CD4-positive, CD25-positive, alpha-beta regulatory T cell (primary cell): ENCODE measurements at regions not wholly inside any gene's neighbourhood (a gene's known extent, or its start where the extent isn't known, plus 50 kb on each side); places are given as distances from the start of the nearest gene placed in this dataset.
"Not testable (repeated sequence)": the region's sequence is repeated elsewhere in the genome, so short reads cannot be mapped to it uniquely, and the experiment has no call there.

ENCODE experiments used
- ATAC-seq, 2 donors: fragments of 150-1000 bp; cut with Tn5 transposase; one replicate each; pipeline ENCODE4 v1.10.0; 2021; ENCODE audit warnings: low read depth in 2 of 2, moderate number of reproducible peaks in 2 of 2, moderate library complexity in 1 of 2
- DNase-seq, 3 donors: peaks; one replicate each; pipeline versions ENCODE4 v3.0.0 to v3.0.0-alpha.2; 2012 to 2022; ENCODE audit warnings: mixed read lengths in 1 of 3
- H3K27ac ChIP-seq: one replicate; pipeline ENCODE4 v1.7.0; 2013; ENCODE audit warnings: mild to moderate bottlenecking, low read length; ENCODE audit not compliant: insufficient read depth, poor library complexity, severe bottlenecking
- H3K27me3 ChIP-seq: one replicate; pipeline ENCODE4 v1.7.0; 2013; ENCODE audit warnings: low read length; ENCODE audit not compliant: control insufficient read depth, insufficient read depth
- H3K36me3 ChIP-seq: one replicate; pipeline ENCODE4 v1.7.0; 2013; ENCODE audit warnings: mild to moderate bottlenecking, low read length, moderate library complexity; ENCODE audit not compliant: control insufficient read depth, insufficient read depth
- H3K4me1 ChIP-seq: 2 replicates; pipeline ENCODE4 v1.7.0; 2013; ENCODE audit warnings: mild to moderate bottlenecking, low read length; ENCODE audit not compliant: insufficient read depth, control insufficient read depth, poor library complexity, severe bottlenecking
- H3K4me3 ChIP-seq: one replicate; pipeline ENCODE4 v1.7.0; 2013; ENCODE audit warnings: low read depth, mild to moderate bottlenecking, low read length, moderate library complexity
- H3K9me3 ChIP-seq, 2 experiments: 1 replicate in 1 of 2; 2 replicates in 1 of 2; pipeline ENCODE4 v1.7.0; 2013; ENCODE audit warnings: low read length in 2 of 2, mild to moderate bottlenecking in 1 of 2, moderate library complexity in 1 of 2; ENCODE audit not compliant: control insufficient read depth in 2 of 2
- H3K27ac Mint-ChIP-seq, 3 donors: one replicate each; pipeline ENCODE4 v1.8.0; 2020 to 2022; ENCODE audit warnings: mild to moderate bottlenecking in 3 of 3, mixed read lengths in 3 of 3, moderate library complexity in 2 of 3
- H3K27me3 Mint-ChIP-seq: one replicate; pipeline ENCODE4 v1.8.0; 2022; ENCODE audit warnings: mild to moderate bottlenecking, mixed read lengths
- H3K36me3 Mint-ChIP-seq: one replicate; pipeline ENCODE4 v1.8.0; 2020; ENCODE audit warnings: mixed read lengths
- H3K4me1 Mint-ChIP-seq, 4 donors: one replicate each; pipeline ENCODE4 v1.8.0; 2020 to 2022; ENCODE audit warnings: mixed read lengths in 4 of 4, mild to moderate bottlenecking in 1 of 4
- H3K4me3 Mint-ChIP-seq, 4 donors: one replicate each; pipeline ENCODE4 v1.8.0; 2020 to 2022; ENCODE audit warnings: mild to moderate bottlenecking in 4 of 4, mixed read lengths in 4 of 4, moderate library complexity in 3 of 4
- H3K9me3 Mint-ChIP-seq, 7 donors: one replicate each; pipeline ENCODE4 v1.8.0; 2020 to 2022; ENCODE audit warnings: mixed read lengths in 7 of 7, mild to moderate bottlenecking in 3 of 7, moderate library complexity in 2 of 7

- peaks cover 11% of the 10 kb centered on the region for H3K27me3 Mint-ChIP-seq
- not testable (repeated sequence) for DNase-seq, H3K27me3 ChIP-seq, H3K36me3 ChIP-seq, H3K27ac ChIP-seq, H3K4me3 Mint-ChIP-seq, ATAC-seq, H3K4me1 ChIP-seq, H3K36me3 Mint-ChIP-seq, H3K27ac Mint-ChIP-seq, H3K4me3 ChIP-seq, H3K9me3 Mint-ChIP-seq, H3K9me3 ChIP-seq, H3K4me1 Mint-ChIP-seq
Observed at GRCh38 chr12:131632652-131633023, 78.3 kb upstream of the SFSWAP start.

GRCh38 chr12:131633610-131634009 lies 77.3 kb upstream of the SFSWAP start:
- peaks cover 11% of the 10 kb centered on the region for H3K27me3 Mint-ChIP-seq
- not testable (repeated sequence) for H3K36me3 ChIP-seq, H3K27me3 ChIP-seq, ATAC-seq, H3K4me1 Mint-ChIP-seq, H3K4me3 ChIP-seq, H3K9me3 ChIP-seq, H3K27ac ChIP-seq, H3K4me3 Mint-ChIP-seq, H3K36me3 Mint-ChIP-seq, H3K27ac Mint-ChIP-seq, H3K9me3 Mint-ChIP-seq, H3K4me1 ChIP-seq, DNase-seq

- H3K27me3 ChIP-seq: no peaks in the 10 kb centered on the region
- Mint-ChIP-seq H3K9me3 (peaks cover 0 to 7% (median 0%) of the 10 kb centered on the region in 7 donors), H3K4me3 (no peak overlapping the region), H3K4me1 (peaks cover 0 to 2% (median 0%) of the 10 kb centered on the region in 4 donors), H3K27me3 (peaks cover 11% of the 10 kb centered on the region), H3K36me3 (no peaks in the 10 kb centered on the region), H3K27ac (no peak overlapping the region)
- no peaks in the 10 kb centered on the region for H3K36me3 ChIP-seq
- H3K4me3 ChIP-seq: no peak overlapping the region
- DNase-seq (no peak), ATAC-seq (no peak)
- no peaks in the 10 kb centered on the region for H3K9me3 ChIP-seq
- no peaks in the 10 kb centered on the region for H3K4me1 ChIP-seq
- no peak overlapping the region for H3K27ac ChIP-seq
Observed at GRCh38 chr12:131634037-131634436, 76.9 kb upstream of the SFSWAP start.

GRCh38 chr12:131635012-131635411 lies 75.9 kb upstream of the SFSWAP start:
- not testable (repeated sequence) for H3K9me3 ChIP-seq, ATAC-seq, H3K4me3 Mint-ChIP-seq, H3K4me3 ChIP-seq, H3K9me3 Mint-ChIP-seq, H3K4me1 Mint-ChIP-seq, H3K27ac ChIP-seq, DNase-seq, H3K36me3 Mint-ChIP-seq, H3K27me3 ChIP-seq, H3K27ac Mint-ChIP-seq, H3K36me3 ChIP-seq, H3K4me1 ChIP-seq
- peaks cover 11% of the 10 kb centered on the region for H3K27me3 Mint-ChIP-seq

- H3K27me3 Mint-ChIP-seq: peaks cover 11% of the 10 kb centered on the region
- no peaks in the 10 kb centered on the region for H3K4me1 ChIP-seq
- DNase-seq: no peak
- no peaks in the 10 kb centered on the region for H3K9me3 ChIP-seq
- no peaks in the 10 kb centered on the region for H3K27me3 ChIP-seq
- H3K27ac ChIP-seq: no peak overlapping the region
- no peaks in the 10 kb centered on the region for H3K36me3 ChIP-seq
- no peaks in the 10 kb centered on the region for H3K36me3 Mint-ChIP-seq
- H3K4me3 ChIP-seq: no peak overlapping the region
- no peak for ATAC-seq
- peaks cover 0 to 6% (median 0%) of the 10 kb centered on the region in 7 donors for H3K9me3 Mint-ChIP-seq
- peak overlapping the region in 1 of 4 donors; percentile 14 for H3K4me3 Mint-ChIP-seq
- H3K4me1 Mint-ChIP-seq: no peaks in the 10 kb centered on the region
- no peak overlapping the region for H3K27ac Mint-ChIP-seq
Observed at GRCh38 chr12:131635491-131636122, 75.3 kb upstream of the SFSWAP start.

- Histone ChIP-seq H3K27ac (no peak overlapping the region), H3K36me3 (no peaks in the 10 kb centered on the region), H3K4me1 (no peaks in the 10 kb centered on the region), H3K4me3 (no peak overlapping the region), H3K9me3 (no peaks in the 10 kb centered on the region), H3K27me3 (no peaks in the 10 kb centered on the region)
- DNase-seq: no peak
- no peak for ATAC-seq
- Mint-ChIP-seq H3K36me3 (no peaks in the 10 kb centered on the region), H3K9me3 (peaks cover 0 to 6% (median 0%) of the 10 kb centered on the region in 7 donors), H3K27me3 (peaks cover 11% of the 10 kb centered on the region), H3K27ac (peak overlapping the region in 1 of 3 donors; percentile 32), H3K4me3 (no peak overlapping the region), H3K4me1 (no peaks in the 10 kb centered on the region)
Observed at GRCh38 chr12:131636266-131636665, 74.6 kb upstream of the SFSWAP start.

- Histone ChIP-seq H3K27ac (no peak overlapping the region), H3K36me3 (no peaks in the 10 kb centered on the region), H3K27me3 (no peaks in the 10 kb centered on the region), H3K4me3 (no peak overlapping the region), H3K9me3 (no peaks in the 10 kb centered on the region), H3K4me1 (no peaks in the 10 kb centered on the region)
- H3K4me1 Mint-ChIP-seq: no peaks in the 10 kb centered on the region
- no peak overlapping the region for H3K4me3 Mint-ChIP-seq
- ATAC-seq (no peak), DNase-seq (no peak)
- H3K27me3 Mint-ChIP-seq: peaks cover 11% of the 10 kb centered on the region
- peaks cover 0 to 6% (median 0%) of the 10 kb centered on the region in 7 donors for H3K9me3 Mint-ChIP-seq
- no peaks in the 10 kb centered on the region for H3K36me3 Mint-ChIP-seq
- H3K27ac Mint-ChIP-seq: no peak overlapping the region
Observed at GRCh38 chr12:131636940-131637750, 73.7 kb upstream of the SFSWAP start.

GRCh38 chr12:131637986-131638385 lies 72.9 kb upstream of the SFSWAP start:
- Mint-ChIP-seq H3K27ac (no peak overlapping the region), H3K4me1 (no peaks in the 10 kb centered on the region), H3K4me3 (no peak overlapping the region), H3K36me3 (no peaks in the 10 kb centered on the region), H3K27me3 (peaks cover 11% of the 10 kb centered on the region), H3K9me3 (peaks cover 0 to 8% (median 0%) of the 10 kb centered on the region in 7 donors)
- Histone ChIP-seq H3K27me3 (no peaks in the 10 kb centered on the region), H3K27ac (no peak overlapping the region), H3K36me3 (no peaks in the 10 kb centered on the region), H3K4me1 (no peaks in the 10 kb centered on the region), H3K4me3 (no peak overlapping the region), H3K9me3 (no peaks in the 10 kb centered on the region)
- no peak for DNase-seq
- ATAC-seq: no peak
